ENCODE measurements at regions not wholly inside any gene's neighbourhood (a gene's known extent, or its start where the extent isn't known, plus 50 kb on each side); places are given as distances from the start of the nearest gene placed in this dataset.

GRCh38 chr12:67795236-67795635, 146.7 kb downstream of the DYRK2 start:
- TF ChIP-seq, protein P1, sequence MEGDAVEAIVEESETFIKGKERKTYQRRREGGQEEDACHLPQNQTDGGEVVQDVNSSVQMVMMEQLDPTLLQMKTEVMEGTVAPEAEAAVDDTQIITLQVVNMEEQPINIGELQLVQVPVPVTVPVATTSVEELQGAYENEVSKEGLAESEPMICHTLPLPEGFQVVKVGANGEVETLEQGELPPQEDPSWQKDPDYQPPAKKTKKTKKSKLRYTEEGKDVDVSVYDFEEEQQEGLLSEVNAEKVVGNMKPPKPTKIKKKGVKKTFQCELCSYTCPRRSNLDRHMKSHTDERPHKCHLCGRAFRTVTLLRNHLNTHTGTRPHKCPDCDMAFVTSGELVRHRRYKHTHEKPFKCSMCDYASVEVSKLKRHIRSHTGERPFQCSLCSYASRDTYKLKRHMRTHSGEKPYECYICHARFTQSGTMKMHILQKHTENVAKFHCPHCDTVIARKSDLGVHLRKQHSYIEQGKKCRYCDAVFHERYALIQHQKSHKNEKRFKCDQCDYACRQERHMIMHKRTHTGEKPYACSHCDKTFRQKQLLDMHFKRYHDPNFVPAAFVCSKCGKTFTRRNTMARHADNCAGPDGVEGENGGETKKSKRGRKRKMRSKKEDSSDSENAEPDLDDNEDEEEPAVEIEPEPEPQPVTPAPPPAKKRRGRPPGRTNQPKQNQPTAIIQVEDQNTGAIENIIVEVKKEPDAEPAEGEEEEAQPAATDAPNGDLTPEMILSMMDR (IDR thresholded peaks at IDR 0.05; ENCODE audit: low read length) = no peak
- TF ChIP-seq EZH2 (IDR thresholded peaks at IDR 0.05; ENCODE audit: borderline replicate concordance, low read length) = no peak

Data from OCI-LY1 (cell line).